ENCODE measurements at regions not wholly inside any gene's neighbourhood (a gene's known extent, or its start where the extent isn't known, plus 50 kb on each side); places are given as distances from the start of the nearest gene placed in this dataset.
A peak's percentile ranks its signal among the peaks of the same experiment; 100 is the strongest.

DNA sequence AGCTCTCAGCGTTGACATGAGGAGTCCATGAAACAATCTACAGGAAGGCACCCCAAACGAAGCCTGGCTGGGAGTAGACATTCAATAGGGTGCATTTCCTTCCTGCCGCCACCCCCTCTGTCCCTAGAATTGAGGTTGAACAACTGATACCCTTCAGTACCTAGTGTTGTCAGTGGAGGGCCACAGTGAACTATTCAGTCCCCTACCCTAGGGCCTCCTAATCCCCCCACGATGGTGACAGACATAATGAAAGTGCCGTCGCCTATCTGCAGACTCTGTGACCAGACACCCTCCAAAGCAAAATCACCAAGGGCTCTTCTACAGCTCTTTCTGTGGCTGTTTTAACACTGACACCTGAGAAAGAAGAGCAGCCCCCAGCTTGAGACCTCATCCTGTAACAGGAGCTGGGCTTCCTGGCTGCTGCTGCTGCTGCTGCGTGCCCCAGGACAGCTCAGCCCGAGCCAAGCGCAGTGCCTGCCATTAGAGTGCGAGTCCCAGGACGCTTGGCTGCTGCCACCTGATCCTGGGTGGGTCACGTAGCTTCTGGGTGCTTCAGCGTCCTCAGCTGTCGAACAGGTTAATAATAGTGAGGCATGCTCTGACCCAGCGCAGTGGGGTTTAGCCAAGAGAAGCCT is 183.0 kb downstream of the ZBTB18 start:
- Histone ChIP-seq H3K4me1 (peaks cover 14% of the 10 kb centered on the region), H3K27ac (no peak overlapping the region), H3K36me3 (no peaks in the 10 kb centered on the region), H3K27me3 (no peaks in the 10 kb centered on the region), H3K9me3 (replicated peaks) (no peaks in the 10 kb centered on the region), H3K4me3 (peak overlapping the region; percentile 17; the same call in 1 of the 2 replicates)
- peak; percentile 29 to 58 for DNase-seq

GRCh38 chr1:244235157-244235556 is 184.1 kb downstream of the ZBTB18 start:
- Histone ChIP-seq H3K4me3 (no peak overlapping the region), H3K27me3 (no peaks in the 10 kb centered on the region), H3K27ac (no peak overlapping the region), H3K9me3 (replicated peaks) (no peaks in the 10 kb centered on the region), H3K36me3 (no peaks in the 10 kb centered on the region), H3K4me1 (peaks cover 22% of the 10 kb centered on the region)
- DNase-seq, result no peak

DNA sequence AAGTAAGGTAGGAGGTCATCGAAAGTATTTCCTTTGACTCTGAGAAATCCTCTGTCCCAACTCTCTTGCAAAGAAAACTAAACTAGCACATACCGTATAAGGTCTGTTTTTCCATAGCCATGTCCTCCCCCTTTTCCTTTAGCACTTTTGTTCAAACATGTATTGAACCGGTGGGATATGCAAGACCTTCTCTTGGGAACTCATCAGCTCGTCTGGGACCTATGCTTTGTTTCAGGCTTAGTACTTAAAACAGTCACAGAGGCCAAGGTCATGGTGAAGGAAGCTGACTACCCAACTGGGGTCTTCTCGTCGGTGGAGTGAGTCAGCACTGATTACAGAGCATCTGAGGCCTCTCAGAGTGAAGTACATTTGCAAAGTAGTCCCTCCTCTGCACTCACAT is 185.0 kb downstream of the ZBTB18 start:
- no peaks in the 10 kb centered on the region for H3K36me3 ChIP-seq
- peaks cover 14% of the 10 kb centered on the region for H3K4me1 ChIP-seq
- no peaks in the 10 kb centered on the region for H3K27me3 ChIP-seq
- H3K9me3 ChIP-seq (replicated peaks), result no peaks in the 10 kb centered on the region
- DNase-seq, result no peak
- no peak overlapping the region for H3K27ac ChIP-seq
- no peak overlapping the region for H3K4me3 ChIP-seq

DNA sequence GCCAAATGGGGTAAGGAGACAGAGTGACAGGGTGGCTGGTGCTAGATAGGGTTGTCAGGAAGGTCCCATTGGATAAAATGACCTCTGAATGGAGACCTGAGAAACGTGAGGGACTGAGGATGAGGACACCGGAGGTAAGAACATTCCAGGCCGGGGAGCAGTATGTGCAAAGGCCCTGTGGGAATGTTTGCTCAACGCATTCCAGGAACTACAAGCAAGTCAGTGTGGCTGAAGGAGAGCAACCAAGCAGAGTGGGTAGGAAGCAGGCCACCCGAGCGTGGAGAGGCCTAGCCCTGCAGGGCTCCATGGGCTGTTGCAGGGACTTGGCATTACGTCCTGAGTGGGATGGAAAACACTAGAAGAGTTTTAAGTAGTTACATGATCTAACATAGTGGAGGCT is 185.6 kb downstream of the ZBTB18 start:
- DNase-seq, result no peak
- H3K27me3 ChIP-seq, result no peaks in the 10 kb centered on the region
- H3K4me1 ChIP-seq, result peaks cover 14% of the 10 kb centered on the region
- H3K4me3 ChIP-seq, result no peak overlapping the region
- no peak overlapping the region for H3K27ac ChIP-seq
- no peaks in the 10 kb centered on the region for H3K36me3 ChIP-seq
- no peaks in the 10 kb centered on the region for H3K9me3 ChIP-seq (replicated peaks)

DNA sequence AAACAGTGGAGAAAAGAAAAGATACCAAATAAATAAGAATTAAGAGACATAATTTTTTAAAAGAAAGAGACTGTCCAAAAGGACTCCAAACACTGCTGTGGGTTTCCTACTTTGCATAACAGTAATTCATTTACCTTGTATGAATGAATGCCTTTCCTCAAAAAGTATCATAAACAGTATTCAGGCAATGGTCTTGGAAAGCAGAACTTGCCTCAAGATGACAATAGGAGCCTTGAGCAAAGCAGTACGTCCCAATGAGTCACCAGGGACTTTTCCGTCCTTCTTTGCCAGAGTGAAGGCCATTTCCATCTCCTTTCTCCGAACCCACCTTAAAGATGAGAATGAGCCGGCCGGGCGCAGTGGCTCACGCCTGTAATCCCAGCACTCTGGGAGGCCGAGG is 186.4 kb downstream of the ZBTB18 start:
- Histone ChIP-seq H3K36me3 (no peaks in the 10 kb centered on the region), H3K27me3 (no peaks in the 10 kb centered on the region), H3K4me1 (peaks cover 11% of the 10 kb centered on the region), H3K9me3 (replicated peaks) (no peaks in the 10 kb centered on the region), H3K27ac (no peak overlapping the region), H3K4me3 (no peak overlapping the region)
- no peak for DNase-seq

GRCh38 chr1:244239261-244239770 is 188.2 kb downstream of the ZBTB18 start:
- Histone ChIP-seq H3K4me1 (peaks cover 8% of the 10 kb centered on the region), H3K27ac (peak overlapping the region; percentile 24; the same call in 1 of the 2 replicates), H3K9me3 (replicated peaks) (no peaks in the 10 kb centered on the region), H3K36me3 (no peaks in the 10 kb centered on the region), H3K27me3 (no peaks in the 10 kb centered on the region), H3K4me3 (no peak overlapping the region)
- DNase-seq, result peak; percentile 66 to 80

- Histone ChIP-seq H3K9me3 (replicated peaks) (no peaks in the 10 kb centered on the region), H3K4me3 (no peak overlapping the region), H3K27ac (no peak overlapping the region), H3K27me3 (no peaks in the 10 kb centered on the region), H3K4me1 (peaks cover 8% of the 10 kb centered on the region), H3K36me3 (no peaks in the 10 kb centered on the region)
- no peak for DNase-seq
Observed at GRCh38 chr1:244241438-244241837, 190.4 kb downstream of the ZBTB18 start.

DNA sequence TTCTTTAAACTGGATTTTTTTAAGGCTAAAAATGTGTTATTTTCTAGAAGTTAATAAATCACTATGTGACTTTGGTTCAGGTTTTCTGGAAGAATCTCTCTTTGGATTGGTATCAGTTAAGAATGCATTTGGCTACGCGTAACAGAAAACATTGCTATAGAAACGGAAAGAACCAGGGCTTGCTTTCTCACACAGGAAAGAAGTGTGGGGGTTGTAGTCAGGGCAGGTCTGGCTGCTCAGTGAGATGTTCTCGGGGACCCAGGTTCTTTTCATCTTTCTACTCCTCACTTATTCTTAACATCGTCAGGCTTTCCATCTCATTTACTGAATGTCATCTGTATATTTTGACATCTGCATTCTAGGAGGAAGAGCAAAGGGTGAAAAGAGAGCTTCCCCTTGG is 191.4 kb downstream of the ZBTB18 start:
- peaks cover 8% of the 10 kb centered on the region for H3K4me1 ChIP-seq
- DNase-seq, result no peak
- no peaks in the 10 kb centered on the region for H3K36me3 ChIP-seq
- no peaks in the 10 kb centered on the region for H3K9me3 ChIP-seq (replicated peaks)
- no peak overlapping the region for H3K27ac ChIP-seq
- no peaks in the 10 kb centered on the region for H3K27me3 ChIP-seq
- H3K4me3 ChIP-seq, result no peak overlapping the region

DNA sequence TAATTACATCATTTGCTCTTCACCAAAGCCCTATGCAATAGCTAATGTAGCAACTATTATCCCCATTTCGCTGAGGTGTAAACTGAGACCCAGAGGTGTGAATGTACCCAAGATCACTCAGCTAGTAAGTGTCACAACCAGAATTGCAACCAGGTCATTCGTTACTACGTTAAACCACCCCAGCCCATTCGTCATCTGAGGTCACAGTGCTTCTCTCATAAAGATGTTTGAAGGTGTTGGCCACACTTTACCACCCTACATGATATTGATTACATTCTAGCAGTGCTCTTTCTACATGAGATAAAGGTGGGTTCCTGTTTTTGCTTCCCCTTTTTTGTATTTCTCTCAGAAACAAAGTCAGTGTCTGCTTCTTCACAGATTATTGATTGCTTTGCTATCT is 195.3 kb downstream of the ZBTB18 start:
- no peaks in the 10 kb centered on the region for H3K4me1 ChIP-seq

DNA sequence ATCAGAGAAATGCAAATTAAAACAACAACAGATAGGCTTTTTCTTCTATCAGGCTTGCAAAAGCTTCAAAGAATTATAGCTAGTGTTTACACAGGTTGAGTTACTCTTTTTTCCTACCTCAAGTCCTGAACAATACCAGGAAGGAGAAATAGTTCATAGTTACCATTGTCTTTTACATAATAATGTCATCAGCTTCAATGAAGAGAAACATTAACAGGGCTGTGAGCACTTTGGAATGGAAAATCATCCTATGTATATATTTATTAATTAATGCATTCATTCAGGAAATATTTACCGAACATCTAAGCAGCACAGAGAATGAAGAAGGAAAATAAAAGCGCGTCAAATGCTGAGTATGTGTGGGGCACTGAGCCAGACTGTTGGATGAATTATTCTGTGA is 197.3 kb downstream of the ZBTB18 start:
- Histone ChIP-seq H3K4me1 (no peaks in the 10 kb centered on the region), H3K4me3 (no peak overlapping the region), H3K27ac (no peak overlapping the region)

More for the DNA sequence above, 195.3 kb downstream of the ZBTB18 start:
- H3K27ac ChIP-seq, result no peak overlapping the region
- H3K4me3 ChIP-seq, result no peak overlapping the region
- H3K9me3 ChIP-seq (replicated peaks), result no peaks in the 10 kb centered on the region
- H3K27me3 ChIP-seq, result no peaks in the 10 kb centered on the region
- no peak for DNase-seq
- H3K36me3 ChIP-seq, result no peaks in the 10 kb centered on the region

GRCh38 chr1:244252211-244252610 is 199.5 kb downstream of the ADSS2 start:
- DNase-seq, result no peak
- Histone ChIP-seq H3K36me3 (no peaks in the 10 kb centered on the region), H3K9me3 (replicated peaks) (no peaks in the 10 kb centered on the region), H3K27me3 (no peaks in the 10 kb centered on the region), H3K4me1 (no peaks in the 10 kb centered on the region), H3K27ac (no peak overlapping the region), H3K4me3 (no peak overlapping the region)

More for the DNA sequence above, 197.3 kb downstream of the ZBTB18 start:
- Histone ChIP-seq H3K27me3 (no peaks in the 10 kb centered on the region), H3K9me3 (replicated peaks) (no peaks in the 10 kb centered on the region), H3K36me3 (no peaks in the 10 kb centered on the region)
- DNase-seq, result no peak

DNA sequence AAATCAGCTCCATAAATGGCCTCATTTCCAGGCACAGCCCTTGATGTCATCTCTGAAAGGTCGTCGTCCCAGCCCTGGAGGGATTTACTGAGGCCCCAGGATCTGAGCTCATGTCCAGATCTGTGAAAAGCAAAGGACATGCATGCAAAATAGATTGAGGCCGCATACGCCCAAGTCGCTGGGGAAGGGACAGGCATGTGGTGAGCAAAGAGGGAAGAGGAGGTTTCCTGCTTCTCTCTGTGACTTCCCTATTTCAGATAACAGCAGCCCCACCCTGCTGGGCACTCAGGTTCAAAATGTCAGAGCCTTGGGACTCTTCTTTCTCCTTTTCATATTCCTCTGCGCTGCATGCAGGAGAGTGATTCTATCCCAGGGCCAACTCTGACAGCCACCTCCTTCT is 197.2 kb downstream of the ADSS2 start:
- Histone ChIP-seq H3K27ac (no peak overlapping the region), H3K4me1 (no peaks in the 10 kb centered on the region), H3K9me3 (replicated peaks) (no peaks in the 10 kb centered on the region), H3K27me3 (no peaks in the 10 kb centered on the region), H3K4me3 (no peak overlapping the region), H3K36me3 (no peaks in the 10 kb centered on the region)
- DNase-seq, result no peak

- Histone ChIP-seq H3K36me3 (no peaks in the 10 kb centered on the region), H3K9me3 (replicated peaks) (no peaks in the 10 kb centered on the region), H3K4me1 (no peaks in the 10 kb centered on the region), H3K27me3 (no peaks in the 10 kb centered on the region), H3K27ac (no peak overlapping the region), H3K4me3 (no peak overlapping the region)
- no peak for DNase-seq
Observed at GRCh38 chr1:244255426-244255965, 196.2 kb downstream of the ADSS2 start.

DNA sequence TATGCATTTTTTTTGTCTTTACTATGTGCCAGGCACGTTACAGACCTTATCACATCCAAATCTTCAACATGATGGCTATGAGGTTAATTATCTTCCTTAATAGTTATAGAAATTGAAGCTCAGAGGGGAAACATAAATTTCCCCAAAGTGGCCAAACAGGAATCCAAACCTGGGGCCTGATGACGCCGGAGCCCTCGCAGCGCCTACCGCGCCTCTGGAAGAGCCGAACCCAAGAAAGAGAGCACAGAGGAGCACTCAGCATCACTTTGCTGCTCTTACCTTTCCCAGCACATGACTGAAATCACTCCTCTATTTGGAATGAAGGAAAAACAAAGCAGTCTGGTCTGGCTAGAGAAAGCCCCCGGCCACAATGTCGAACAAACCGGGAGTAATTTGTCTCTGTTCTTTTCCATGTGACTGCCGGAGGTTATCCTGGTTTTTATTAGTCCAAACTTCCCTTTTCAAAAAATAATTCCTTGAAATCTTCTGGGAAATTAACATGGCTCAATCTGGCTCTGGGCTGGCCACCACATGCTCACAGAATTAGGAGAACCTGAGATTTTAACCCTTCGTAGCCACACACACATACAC is 195.5 kb downstream of the ADSS2 start:
- Histone ChIP-seq H3K27me3 (no peaks in the 10 kb centered on the region), H3K4me1 (no peaks in the 10 kb centered on the region), H3K27ac (no peak overlapping the region), H3K4me3 (no peak overlapping the region), H3K36me3 (no peaks in the 10 kb centered on the region), H3K9me3 (replicated peaks) (no peaks in the 10 kb centered on the region)
- DNase-seq, result no peak

DNA sequence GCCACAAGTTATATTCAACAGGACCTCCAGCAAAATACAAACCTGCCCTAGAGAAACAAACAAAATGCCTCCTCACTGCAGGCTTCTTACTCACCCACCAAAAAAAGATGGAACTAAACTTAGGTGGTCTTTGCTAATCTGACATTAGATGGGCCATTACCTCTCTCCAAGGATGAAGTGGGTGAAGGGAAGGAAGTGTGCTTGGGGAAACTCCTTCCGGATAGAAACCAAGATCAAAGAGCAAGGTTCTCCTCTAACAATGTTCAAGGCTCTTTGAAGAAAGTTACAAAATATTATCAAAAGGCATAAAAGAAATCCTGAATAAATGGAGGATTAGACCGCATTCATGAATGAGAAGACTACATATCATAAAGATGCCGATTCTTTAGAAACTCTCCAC is 187.5 kb downstream of the ADSS2 start:
- Histone ChIP-seq H3K27me3 (no peaks in the 10 kb centered on the region), H3K9me3 (replicated peaks) (no peaks in the 10 kb centered on the region), H3K4me1 (no peaks in the 10 kb centered on the region), H3K27ac (no peak overlapping the region), H3K36me3 (no peaks in the 10 kb centered on the region), H3K4me3 (no peak overlapping the region)
- DNase-seq, result no peak

GRCh38 chr1:244265507-244265906 is 186.2 kb downstream of the ADSS2 start:
- Histone ChIP-seq H3K4me3 (no peak overlapping the region), H3K9me3 (replicated peaks) (no peaks in the 10 kb centered on the region), H3K27me3 (no peaks in the 10 kb centered on the region), H3K4me1 (no peaks in the 10 kb centered on the region), H3K36me3 (no peaks in the 10 kb centered on the region), H3K27ac (no peak overlapping the region)
- no peak for DNase-seq
